ENCODE measurements at regions not wholly inside any gene's neighbourhood (a gene's known extent, or its start where the extent isn't known, plus 50 kb on each side); places are given as distances from the start of the nearest gene placed in this dataset.

DNA sequence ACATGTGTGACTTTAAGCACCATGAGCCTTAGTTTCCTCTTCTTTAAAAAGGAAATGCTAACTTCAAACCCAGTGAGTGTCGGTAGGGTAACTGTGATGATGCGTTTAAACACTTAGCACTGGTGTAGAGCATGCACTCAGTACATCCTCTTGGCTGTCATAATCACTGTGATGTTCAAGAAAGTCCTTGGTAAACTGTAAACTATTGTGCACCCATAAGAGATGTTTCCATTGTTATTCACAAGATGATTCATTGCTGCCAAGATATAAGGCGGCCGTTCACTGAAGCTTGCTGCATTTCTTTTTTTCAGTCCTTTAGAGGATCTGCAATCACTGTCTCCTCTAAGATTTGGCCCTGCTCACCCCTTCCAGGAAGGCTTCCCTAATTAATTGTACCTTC is 61.8 kb upstream of the DAB1 start:
- H3K4me1 ChIP-seq (ENCODE audit: control insufficient read depth, insufficient read depth, low read length) = no peaks in the 10 kb centered on the region
- no peak overlapping the region for H3K4me3 ChIP-seq (ENCODE audit: low read length)
- no peak overlapping the region for H3K9ac ChIP-seq (ENCODE audit: extremely low read depth, low read length, poor library complexity, severe bottlenecking)
- no peak overlapping the region for H3K27ac Mint-ChIP-seq
- 90 to 91% methylated on average over 4 of the region's 4 CpGs for WGBS, 2 experiments (ENCODE audit: insufficient coverage in 1 of 2, insufficient read length in 1 of 2)
- H3K4me3 Mint-ChIP-seq = no peak overlapping the region
- TF ChIP-seq, protein P1, sequence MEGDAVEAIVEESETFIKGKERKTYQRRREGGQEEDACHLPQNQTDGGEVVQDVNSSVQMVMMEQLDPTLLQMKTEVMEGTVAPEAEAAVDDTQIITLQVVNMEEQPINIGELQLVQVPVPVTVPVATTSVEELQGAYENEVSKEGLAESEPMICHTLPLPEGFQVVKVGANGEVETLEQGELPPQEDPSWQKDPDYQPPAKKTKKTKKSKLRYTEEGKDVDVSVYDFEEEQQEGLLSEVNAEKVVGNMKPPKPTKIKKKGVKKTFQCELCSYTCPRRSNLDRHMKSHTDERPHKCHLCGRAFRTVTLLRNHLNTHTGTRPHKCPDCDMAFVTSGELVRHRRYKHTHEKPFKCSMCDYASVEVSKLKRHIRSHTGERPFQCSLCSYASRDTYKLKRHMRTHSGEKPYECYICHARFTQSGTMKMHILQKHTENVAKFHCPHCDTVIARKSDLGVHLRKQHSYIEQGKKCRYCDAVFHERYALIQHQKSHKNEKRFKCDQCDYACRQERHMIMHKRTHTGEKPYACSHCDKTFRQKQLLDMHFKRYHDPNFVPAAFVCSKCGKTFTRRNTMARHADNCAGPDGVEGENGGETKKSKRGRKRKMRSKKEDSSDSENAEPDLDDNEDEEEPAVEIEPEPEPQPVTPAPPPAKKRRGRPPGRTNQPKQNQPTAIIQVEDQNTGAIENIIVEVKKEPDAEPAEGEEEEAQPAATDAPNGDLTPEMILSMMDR (conservative IDR thresholded peaks at IDR 0.05) = no peak
- no peaks in the 10 kb centered on the region for H3K9me3 Mint-ChIP-seq
- peaks cover 5% of the 10 kb centered on the region for H3K4me1 Mint-ChIP-seq
- no peaks in the 10 kb centered on the region for H3K36me3 Mint-ChIP-seq (ENCODE audit: low read depth)
- no peaks in the 10 kb centered on the region for H3K27me3 ChIP-seq (ENCODE audit: control insufficient read depth, insufficient read depth, low read length, poor library complexity, severe bottlenecking)
- no peaks in the 10 kb centered on the region for H3K27me3 Mint-ChIP-seq (ENCODE audit: insufficient read depth)
- H3K36me3 ChIP-seq (ENCODE audit: control insufficient read depth, insufficient read depth, low read length) = no peaks in the 10 kb centered on the region
- no peak overlapping the region for H3K27ac ChIP-seq (ENCODE audit: low read depth, low read length)
- no peak for DNase-seq
- H3K9me3 ChIP-seq (ENCODE audit: control insufficient read depth, low read length) = no peaks in the 10 kb centered on the region

DNA sequence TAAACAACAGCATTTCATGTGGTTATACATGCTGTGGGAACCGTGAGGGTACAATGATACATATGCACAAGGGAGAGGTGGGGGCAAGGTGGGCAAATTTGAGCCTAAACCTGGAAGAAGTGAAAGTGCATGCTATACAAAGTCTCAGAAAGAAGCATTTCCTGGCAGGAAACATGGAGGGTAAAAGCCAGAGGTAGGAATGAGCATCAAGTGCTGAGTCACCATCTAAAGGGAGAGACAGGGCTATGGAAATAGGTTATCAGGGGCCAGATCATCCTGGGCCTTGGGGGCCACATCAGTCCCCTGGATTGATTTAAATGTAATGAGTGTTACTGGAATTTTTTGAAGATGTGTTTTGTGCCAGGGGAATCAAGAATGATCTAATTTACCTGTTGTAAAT is 60.1 kb upstream of the DAB1 start:
- Histone ChIP-seq H3K27ac (ENCODE audit: low read depth, low read length) (no peak overlapping the region), H3K27me3 (ENCODE audit: control insufficient read depth, insufficient read depth, low read length, poor library complexity, severe bottlenecking) (no peaks in the 10 kb centered on the region), H3K4me1 (ENCODE audit: control insufficient read depth, insufficient read depth, low read length) (no peaks in the 10 kb centered on the region), H3K4me3 (ENCODE audit: low read length) (no peak overlapping the region), H3K9me3 (ENCODE audit: control insufficient read depth, low read length) (no peaks in the 10 kb centered on the region), H3K36me3 (ENCODE audit: control insufficient read depth, insufficient read depth, low read length) (no peaks in the 10 kb centered on the region), H3K9ac (ENCODE audit: extremely low read depth, low read length, poor library complexity, severe bottlenecking) (no peak overlapping the region)
- Mint-ChIP-seq H3K36me3 (ENCODE audit: low read depth) (no peaks in the 10 kb centered on the region), H3K4me1 (no peaks in the 10 kb centered on the region), H3K9me3 (no peaks in the 10 kb centered on the region), H3K4me3 (no peak overlapping the region), H3K27ac (no peak overlapping the region), H3K27me3 (ENCODE audit: insufficient read depth) (no peaks in the 10 kb centered on the region)
- TF ChIP-seq, protein P1 (conservative IDR thresholded peaks at IDR 0.05) = no peak
- DNase-seq = no peak
- 85 to 100% methylated on average over 1 of the region's 1 CpG for WGBS, 2 experiments (ENCODE audit: insufficient coverage in 1 of 2, insufficient read length in 1 of 2)

DNA sequence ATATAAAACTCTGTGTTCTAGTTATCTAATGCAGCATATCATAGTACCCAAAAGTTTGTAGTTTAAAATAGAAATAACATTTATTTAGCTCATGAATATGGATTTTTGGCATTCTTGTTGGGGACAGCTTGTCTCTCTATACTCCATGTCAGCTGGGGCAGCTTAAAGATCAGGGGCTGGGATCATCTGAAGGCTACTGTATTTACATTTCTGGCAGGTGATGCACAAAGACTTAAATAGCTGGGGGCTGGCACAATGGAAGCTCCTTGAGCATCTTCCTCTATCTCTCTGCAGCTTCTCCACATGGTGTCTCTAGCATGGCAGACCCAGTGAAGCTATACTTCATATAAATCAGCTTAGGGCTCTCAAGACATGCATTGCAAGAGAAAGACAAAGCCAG is 55.6 kb upstream of the DAB1 start:
- TF ChIP-seq, protein P1 (conservative IDR thresholded peaks at IDR 0.05) = no peak
- Mint-ChIP-seq H3K27me3 (ENCODE audit: insufficient read depth) (no peaks in the 10 kb centered on the region), H3K4me3 (no peak overlapping the region), H3K27ac (no peak overlapping the region), H3K4me1 (no peaks in the 10 kb centered on the region), H3K9me3 (no peaks in the 10 kb centered on the region), H3K36me3 (ENCODE audit: low read depth) (no peaks in the 10 kb centered on the region)
- no peak for DNase-seq
- Histone ChIP-seq H3K4me1 (ENCODE audit: control insufficient read depth, insufficient read depth, low read length) (no peaks in the 10 kb centered on the region), H3K27me3 (ENCODE audit: control insufficient read depth, insufficient read depth, low read length, poor library complexity, severe bottlenecking) (no peaks in the 10 kb centered on the region), H3K27ac (ENCODE audit: low read depth, low read length) (no peak overlapping the region), H3K9ac (ENCODE audit: extremely low read depth, low read length, poor library complexity, severe bottlenecking) (no peak overlapping the region), H3K9me3 (ENCODE audit: control insufficient read depth, low read length) (no peaks in the 10 kb centered on the region), H3K36me3 (ENCODE audit: control insufficient read depth, insufficient read depth, low read length) (no peaks in the 10 kb centered on the region), H3K4me3 (ENCODE audit: low read length) (no peak overlapping the region)
